ENCODE measurements at regions not wholly inside any gene's neighbourhood (a gene's known extent, or its start where the extent isn't known, plus 50 kb on each side); places are given as distances from the start of the nearest gene placed in this dataset.
"Not testable (repeated sequence)": the region's sequence is repeated elsewhere in the genome, so short reads cannot be mapped to it uniquely, and the experiment has no call there.

- not testable (repeated sequence) for H3K27ac ChIP-seq (ENCODE audit: insufficient read length, low read depth, low read length); H4K8ac ChIP-seq (replicated peaks; ENCODE audit: insufficient read length, low read depth, low read length); H4K20me1 ChIP-seq (ENCODE audit: control insufficient read depth, insufficient read depth, insufficient read length); H2BK20ac ChIP-seq (ENCODE audit: low read depth, low read length, poor library complexity, severe bottlenecking); H3K14ac ChIP-seq (ENCODE audit: insufficient read depth, low read length); H3K18ac ChIP-seq (ENCODE audit: insufficient read length, low read depth, low read length); H3K27me3 Mint-ChIP-seq (ENCODE audit: low read depth); H2BK12ac ChIP-seq (ENCODE audit: insufficient read length, low read depth, low read length); H4K5ac ChIP-seq (ENCODE audit: insufficient read length, low read depth, low read length); H3K4ac ChIP-seq (ENCODE audit: low read depth, low read length); H3K23me2 ChIP-seq (ENCODE audit: insufficient read length, low read depth, low read length, poor library complexity, severe bottlenecking); H3K23ac ChIP-seq (ENCODE audit: insufficient read length, low read depth, low read length); H3K4me3 Mint-ChIP-seq; H2BK5ac ChIP-seq (ENCODE audit: insufficient read length, low read length); H2BK15ac ChIP-seq (ENCODE audit: low read depth, low read length); H3K79me1 ChIP-seq (ENCODE audit: insufficient read depth, low read depth, low read length, poor library complexity, severe bottlenecking); H2BK120ac ChIP-seq (ENCODE audit: low read depth, low read length, poor library complexity, severe bottlenecking); H3K27ac Mint-ChIP-seq; H3K79me2 ChIP-seq (ENCODE audit: insufficient read depth, low read length); H3T11ph ChIP-seq (ENCODE audit: low read length); H4K91ac ChIP-seq (ENCODE audit: insufficient read length, low read depth, low read length); H3K56ac ChIP-seq (ENCODE audit: insufficient read length, low read depth, low read length); H3K27me3 ChIP-seq (ENCODE audit: insufficient read depth, low read length); H2AFZ ChIP-seq (ENCODE audit: low read length); H3K4me1 ChIP-seq (ENCODE audit: insufficient read depth, low read length); H2AK5ac ChIP-seq (ENCODE audit: insufficient read length, low read length); H3K4me2 ChIP-seq (ENCODE audit: insufficient read depth, insufficient read length, low read length); H3K9me3 ChIP-seq (ENCODE audit: control insufficient read depth, low read depth, low read length); H3K9ac ChIP-seq (ENCODE audit: extremely low read depth, insufficient read length, low read length)
- 0 out of 3 replicates have a peak, but pooled peaks have one; percentile 19 for TF ChIP-seq CTCF (conservative IDR thresholded peaks at IDR 0.05)
- DNase-seq = peak; percentile 50
- Mint-ChIP-seq H3K9me3 (peaks cover 30 to 40% of the 10 kb centered on the region in 2 experiments), H3K36me3 (ENCODE audit: insufficient read depth in 1 of 3, low read depth in 3 of 3) (peaks cover 18 to 46% (median 25%) of the 10 kb centered on the region in 3 experiments), H3K4me1 (peaks cover 14 to 17% of the 10 kb centered on the region in 2 experiments)
- no CpG with 5 or more reads among the region's 5 CpGs for WGBS (ENCODE audit: extremely low coverage, insufficient read length, low lambda C conversion rate)
Observed at GRCh38 chr4:86413426-86413825, 53.6 kb upstream of the MAPK10 start.

Data from H9 (cell line).